Fibroblast of skin of right quadriceps (primary cell): ENCODE measurements at regions not wholly inside any gene's neighbourhood (a gene's known extent, or its start where the extent isn't known, plus 50 kb on each side); places are given as distances from the start of the nearest gene placed in this dataset.

ENCODE experiments used
- DNase-seq: peaks from one replicate; pipeline ENCODE4 v3.0.0-alpha.2; 2013

DNA sequence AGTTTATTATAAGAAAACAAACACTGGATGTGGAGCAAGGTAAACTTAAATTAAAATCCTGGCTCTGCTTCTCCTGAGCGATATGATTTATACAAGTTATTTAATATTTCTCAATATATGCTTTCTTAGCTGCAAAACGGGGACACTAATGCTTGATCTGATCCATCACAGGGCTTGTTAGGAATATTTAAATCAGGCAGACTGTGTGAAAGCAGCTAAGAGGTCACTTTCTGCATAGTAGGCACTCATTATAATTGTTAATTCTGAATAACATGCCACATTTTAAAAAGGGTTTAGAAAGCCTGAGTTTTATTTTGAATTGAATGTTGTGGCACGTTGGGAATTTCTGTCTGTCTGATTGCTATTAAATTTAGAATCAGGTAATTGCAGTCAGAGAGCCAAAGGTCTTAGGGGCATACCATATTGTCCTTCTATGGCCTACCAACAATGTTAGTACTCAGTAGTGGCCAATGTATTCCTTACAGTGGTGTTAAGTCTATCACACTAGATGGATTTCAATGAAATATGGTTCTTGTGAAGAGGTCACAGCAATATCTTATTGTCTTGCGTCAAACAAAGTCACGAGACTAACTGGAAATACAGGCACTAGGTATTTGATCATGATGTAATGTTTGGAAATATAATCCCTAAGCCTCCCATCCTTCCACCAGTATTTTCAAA is 890.0 kb upstream of the CDH8 start:
- no peak for DNase-seq

DNA sequence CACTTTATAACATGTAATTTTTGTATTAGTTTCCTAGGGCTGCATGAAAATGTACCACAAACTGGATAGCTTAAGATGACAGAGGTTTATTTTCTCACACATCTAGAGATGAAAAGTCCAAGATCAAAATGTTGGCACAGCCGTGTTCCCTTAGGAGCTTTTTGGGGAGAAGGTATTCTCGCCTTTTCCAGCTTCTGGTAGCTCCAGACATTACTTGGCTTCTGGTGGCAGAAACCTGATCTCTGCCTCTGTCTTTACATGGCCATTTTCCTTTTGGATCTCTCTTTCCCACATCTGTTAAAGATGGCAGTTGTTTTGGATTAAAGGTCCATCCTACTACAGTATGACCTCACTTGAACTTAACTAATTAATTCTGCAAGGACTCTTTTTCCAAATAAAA is 885.7 kb upstream of the CDH8 start:
- DNase-seq, result no peak

GRCh38 chr16:62913924-62914323 is 877.7 kb upstream of the CDH8 start:
- no peak for DNase-seq

DNA sequence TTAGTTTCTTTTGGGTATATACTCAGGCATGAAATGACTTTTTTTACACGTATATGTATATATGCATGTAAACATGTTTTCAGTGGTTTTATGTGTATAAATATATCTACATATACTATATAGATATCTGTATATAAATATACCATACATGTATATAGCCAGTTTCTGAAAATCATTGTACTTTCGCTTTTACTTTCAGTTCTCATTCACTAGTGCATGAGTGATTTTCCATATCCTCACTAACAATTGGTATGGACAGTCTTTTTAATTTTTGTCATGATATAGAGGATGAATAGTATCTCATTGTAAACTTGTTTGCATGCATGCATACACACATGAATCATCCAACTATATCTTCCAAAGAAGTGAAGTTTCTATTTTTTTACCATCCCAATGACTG is 877.1 kb upstream of the CDH8 start:
- no peak for DNase-seq

GRCh38 chr16:62909597-62909996 is 873.4 kb upstream of the CDH8 start:
- DNase-seq, result no peak

DNA sequence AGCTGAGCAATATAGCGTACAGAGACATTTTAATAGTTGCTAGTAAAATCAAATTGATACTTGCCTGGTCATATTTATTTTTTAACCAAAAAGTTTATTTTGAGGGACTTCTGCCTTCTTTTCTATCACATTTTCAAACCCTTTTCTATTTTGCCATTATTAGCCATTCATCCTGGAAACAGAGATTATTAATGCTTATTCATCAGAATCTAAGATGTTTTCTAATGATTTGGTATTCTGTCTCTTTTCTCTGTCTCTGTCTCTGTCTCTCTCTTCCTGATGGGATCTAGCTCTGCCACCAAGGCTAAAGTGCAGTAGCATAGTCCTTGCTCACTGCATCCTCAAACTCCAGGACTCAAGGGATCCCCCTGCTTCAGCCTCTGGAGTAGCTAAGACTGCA is 871.3 kb upstream of the CDH8 start:
- no peak for DNase-seq

- no peak for DNase-seq
These were observed 867.8 kb upstream of the CDH8 start for GRCh38 chr16:62903961-62904502.

DNA sequence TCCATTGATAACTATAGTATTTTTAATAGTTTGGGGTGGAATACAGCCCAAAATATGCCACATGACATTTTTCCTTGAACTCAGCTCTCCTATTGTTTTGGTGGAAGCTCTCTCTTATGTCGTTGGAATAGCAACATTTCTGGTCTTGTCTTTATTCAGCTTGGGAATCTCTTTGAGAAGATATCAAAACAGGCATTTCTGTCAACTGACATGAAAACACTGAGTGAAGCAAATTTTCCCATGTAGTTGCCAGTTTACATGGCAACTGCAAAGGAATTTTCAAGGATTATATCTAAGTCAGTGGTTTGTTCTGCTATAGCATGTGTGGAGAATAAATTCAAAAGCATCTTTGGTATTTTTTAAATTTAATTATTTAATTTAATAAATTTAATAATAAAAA is 863.5 kb upstream of the CDH8 start:
- DNase-seq, result no peak

DNA sequence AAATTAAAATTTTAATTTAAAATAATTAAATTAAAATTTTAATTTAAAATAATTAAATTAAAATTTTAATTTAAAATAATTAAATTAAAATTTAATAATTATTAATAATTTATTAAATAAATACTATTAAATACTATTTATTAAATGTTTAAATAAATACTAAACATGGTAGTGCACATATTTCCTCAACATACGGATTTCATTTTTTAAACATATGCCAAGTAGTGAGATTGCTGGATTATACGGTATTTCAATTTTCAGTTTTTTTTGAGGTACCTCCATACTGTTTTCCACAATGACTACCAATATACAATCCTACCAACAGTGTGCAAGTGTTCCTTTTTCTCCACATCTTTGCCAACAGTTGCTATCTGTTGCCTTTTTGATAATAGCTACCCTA is 852.9 kb upstream of the CDH8 start:
- no peak for DNase-seq

DNA sequence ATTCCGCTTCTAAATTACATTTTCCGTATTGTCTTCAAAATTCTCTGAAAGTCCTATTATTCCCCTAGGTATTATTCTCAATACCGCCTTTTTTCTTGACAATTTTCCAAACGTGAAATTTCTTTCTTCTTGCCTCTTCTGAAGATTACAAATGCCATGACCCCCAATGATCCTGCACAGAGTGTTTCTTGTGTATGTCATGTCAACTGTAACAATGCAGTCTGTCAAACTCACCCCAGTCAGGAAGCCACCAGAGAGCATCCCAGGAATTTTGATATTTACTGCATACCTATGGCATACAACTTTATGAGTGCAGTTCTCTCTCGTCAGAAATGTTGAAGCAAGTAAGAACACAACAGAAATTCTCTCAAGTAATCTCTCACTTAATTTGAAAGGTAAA is 847.3 kb upstream of the CDH8 start:
- no peak for DNase-seq

DNA sequence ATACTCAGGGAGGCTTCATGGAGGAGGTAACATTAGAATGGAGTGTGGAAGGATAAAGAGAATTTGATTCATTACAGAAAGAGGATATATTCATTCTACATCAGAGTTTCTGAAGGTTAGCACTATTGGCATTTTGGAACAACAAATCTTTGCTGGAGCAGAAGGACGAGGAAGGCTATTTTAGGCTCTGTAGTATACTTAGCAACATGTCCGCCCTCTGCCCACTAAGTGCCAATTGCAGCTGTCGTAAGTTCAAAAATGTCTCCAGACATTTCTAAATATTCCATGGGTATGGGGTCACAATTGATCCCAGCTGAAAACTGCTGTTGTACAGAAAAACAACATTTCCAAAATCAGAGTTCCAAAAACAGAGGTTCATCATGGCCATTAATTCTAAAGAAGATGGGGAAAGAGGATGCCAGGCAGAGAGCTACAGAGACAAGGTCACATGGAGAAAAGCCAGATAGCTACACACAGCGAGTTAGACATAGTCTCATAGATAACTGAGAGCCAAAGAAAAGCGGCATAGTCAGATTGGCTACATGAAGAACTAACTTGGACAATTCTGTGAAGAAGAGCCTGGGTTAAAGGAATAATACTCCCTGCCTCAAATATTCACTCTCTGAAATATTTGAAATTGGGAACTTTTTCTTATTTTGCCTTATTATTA is 846.4 kb upstream of the CDH8 start:
- no peak for DNase-seq

DNA sequence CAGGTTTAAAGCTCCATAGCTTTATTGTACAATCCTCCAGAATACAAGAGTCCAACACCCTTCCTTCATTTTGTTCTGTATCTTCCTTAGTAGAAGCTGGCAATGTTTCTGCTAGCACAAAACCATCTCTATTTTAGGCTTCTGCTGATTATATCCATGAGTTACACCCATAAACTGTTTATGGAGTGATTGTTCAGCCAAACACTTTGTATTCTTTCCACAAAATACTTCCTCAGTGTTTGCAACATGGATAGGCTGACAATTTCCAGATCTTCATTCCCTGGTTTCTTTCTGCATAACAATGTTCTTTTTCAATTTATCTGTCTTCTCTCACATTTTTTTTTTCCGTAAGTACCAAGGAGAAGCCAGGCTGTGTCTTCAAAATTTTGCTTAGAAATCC is 839.9 kb upstream of the CDH8 start:
- no peak for DNase-seq

- DNase-seq, result no peak
These were observed 836.1 kb upstream of the CDH8 start for GRCh38 chr16:62872339-62872738.

DNA sequence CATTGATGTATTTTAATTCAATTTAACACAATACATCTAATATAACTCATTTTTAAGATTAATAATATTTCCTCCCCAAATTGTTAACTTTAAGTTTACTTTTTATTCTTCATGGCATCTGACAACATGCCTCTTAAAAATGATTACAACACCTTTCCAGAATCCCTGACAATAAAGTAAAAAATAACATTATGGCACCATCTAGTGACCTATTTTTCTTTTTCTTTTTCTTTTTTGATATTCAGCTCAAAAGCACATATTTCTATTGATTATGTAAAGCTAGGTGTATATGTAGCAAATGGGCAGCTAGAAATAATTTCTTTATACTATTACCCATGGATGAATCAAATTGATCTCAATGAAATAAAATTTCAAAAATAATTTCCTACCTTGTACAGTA is 834.3 kb upstream of the CDH8 start:
- DNase-seq, result peak; percentile 1

DNA sequence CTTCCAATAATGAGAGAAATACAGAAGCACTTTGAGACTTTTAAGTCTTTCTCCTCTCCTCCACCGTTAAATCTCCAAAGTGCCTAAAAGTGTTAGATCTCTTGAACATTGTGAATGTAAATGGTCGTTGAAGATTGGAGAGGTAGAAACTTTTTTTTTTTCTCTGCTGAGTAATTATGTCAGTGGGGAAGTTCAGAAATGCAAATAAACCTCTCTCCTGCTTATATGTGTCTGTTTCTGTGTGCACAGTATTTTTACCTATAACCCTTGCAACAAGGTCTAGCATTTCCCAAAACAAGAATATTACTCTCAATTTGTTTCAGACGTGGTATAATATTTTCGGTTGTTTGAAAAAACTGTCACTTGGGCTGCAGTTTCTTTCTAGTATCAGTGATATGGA is 833.6 kb upstream of the CDH8 start:
- no peak for DNase-seq

DNA sequence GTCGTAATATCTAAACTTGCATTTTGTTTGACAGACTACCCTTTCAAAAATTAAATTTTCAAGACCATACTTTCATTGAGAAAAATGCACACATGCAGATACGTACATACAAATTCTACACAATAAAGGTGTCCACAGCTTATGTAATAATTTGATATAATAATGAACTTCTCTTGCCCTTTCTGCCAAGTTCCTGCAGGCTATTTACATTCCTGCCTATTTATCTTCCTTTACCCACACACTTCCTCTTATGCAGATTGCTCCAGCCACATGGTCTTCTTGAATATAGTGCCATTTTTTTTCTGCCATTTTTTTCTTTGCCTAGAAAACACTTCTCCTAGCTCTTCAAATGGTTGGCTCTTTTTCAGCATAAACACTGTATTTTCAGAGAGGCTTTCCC is 826.9 kb upstream of the CDH8 start:
- no peak for DNase-seq

GRCh38 chr16:62853887-62854286 is 817.6 kb upstream of the CDH8 start:
- DNase-seq, result no peak

GRCh38 chr16:62846399-62847057 is 810.3 kb upstream of the CDH8 start:
- DNase-seq, result no peak

GRCh38 chr16:62832214-62832613 is 796.0 kb upstream of the CDH8 start:
- no peak for DNase-seq

GRCh38 chr16:62831235-62831850 is 795.1 kb upstream of the CDH8 start:
- no peak for DNase-seq

DNA sequence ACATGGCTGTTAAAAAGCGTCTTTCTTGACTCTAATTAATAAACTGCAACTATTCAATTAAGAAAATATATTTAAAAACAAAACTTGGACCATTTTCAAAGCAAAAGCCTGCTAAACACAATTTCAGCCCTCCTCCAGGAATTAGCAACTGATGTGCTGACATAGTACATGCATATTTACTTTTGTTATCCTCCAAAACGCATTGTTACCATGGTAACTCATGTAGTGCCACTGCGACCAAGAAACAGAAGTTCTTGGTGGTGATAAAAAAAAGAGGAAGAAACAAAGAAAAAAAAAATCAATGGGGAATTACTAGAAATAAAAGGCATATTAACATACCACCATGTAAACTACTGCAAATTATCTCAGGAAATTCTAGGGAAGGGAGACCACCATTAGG is 793.4 kb upstream of the CDH8 start:
- no peak for DNase-seq

DNA sequence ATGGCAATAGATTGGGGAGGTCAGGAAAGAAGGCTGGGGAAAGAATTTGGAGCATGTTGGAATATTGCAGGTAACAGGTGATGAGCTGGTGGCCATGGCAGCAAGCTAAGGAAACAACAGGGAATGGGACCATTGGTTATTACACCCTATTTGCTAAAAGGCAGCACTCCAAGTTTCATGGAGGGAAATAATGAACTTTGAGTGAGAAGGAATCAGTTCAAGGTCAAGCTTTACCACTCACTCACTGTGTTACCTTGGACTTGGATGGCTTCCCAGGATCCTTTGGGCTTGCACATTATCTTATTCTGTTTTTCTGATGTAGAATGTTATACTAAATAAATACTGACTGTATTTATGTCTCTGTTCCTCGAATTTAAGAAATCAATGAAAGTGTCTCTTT is 792.8 kb upstream of the CDH8 start:
- no peak for DNase-seq

DNA sequence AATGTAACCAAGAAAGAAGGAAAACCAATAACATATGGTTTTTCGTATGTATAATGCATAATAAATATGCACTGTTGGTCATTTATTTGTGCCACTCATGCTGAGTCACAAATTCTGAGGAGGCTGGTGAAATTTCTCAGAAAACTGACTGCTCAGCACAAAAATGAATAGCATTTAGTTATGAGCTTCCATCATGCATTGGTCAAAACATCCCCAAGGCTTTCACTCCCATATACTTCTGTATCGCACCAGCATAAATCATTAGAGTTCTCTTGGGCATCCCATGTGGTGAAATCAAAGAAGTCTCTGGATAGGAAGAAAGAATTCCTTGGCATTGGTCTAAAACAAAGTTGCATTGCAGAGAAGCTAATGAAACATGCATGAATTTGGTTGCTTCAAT is 785.6 kb upstream of the CDH8 start:
- DNase-seq, result peak; percentile 28
